Stomach (tissue), 4 donors: ENCODE measurements at regions not wholly inside any gene's neighbourhood (a gene's known extent, or its start where the extent isn't known, plus 50 kb on each side); places are given as distances from the start of the nearest gene placed in this dataset.

Experiments
- CTCF ChIP-seq, 7 experiments: fragments of 450-650 bp in 4 of 7; fragments of 200-600 bp in 3 of 7; sonication (generic) in 3 of 7; IDR thresholded peaks; one replicate each; pipeline ENCODE4 v1.5.1; 2016 to 2019; ENCODE audit warnings: antibody characterized with exemption in 7 of 7, control low read depth in 2 of 7, mild to moderate bottlenecking in 1 of 7
- EP300 ChIP-seq: sonication (generic); formaldehyde crosslinking; IDR thresholded peaks from one replicate; pipeline ENCODE4 v1.6.1; 2017; ENCODE audit warnings: antibody characterized with exemption

DNA sequence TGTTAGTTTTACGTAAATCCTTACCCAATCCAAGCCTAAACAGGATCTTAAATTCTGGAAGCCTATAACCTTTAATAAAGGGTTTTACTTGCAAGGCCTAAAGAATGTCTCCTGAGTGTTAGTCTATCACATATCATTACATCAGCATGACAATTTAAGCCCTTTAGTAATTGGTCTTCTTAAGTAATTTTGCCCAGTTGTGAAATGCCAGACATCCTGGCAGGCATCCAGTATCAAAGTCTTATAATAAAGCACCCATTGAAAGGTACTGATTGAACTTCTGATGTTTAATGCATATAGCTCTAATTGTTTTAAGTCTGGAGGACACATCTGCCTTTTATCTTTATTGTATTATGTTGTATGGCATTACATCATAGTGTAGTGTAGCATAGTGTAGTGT, 1078.9 kb downstream of the SLITRK1 start:
- no peak for TF ChIP-seq CTCF (IDR thresholded peaks at IDR 0.05)
- TF ChIP-seq EP300: no peak
